GM18520 (cell line): ENCODE measurements at regions not wholly inside any gene's neighbourhood (a gene's known extent, or its start where the extent isn't known, plus 50 kb on each side); places are given as distances from the start of the nearest gene placed in this dataset.

Experiments
- ATAC-seq: cut with Tn5 transposase; IDR thresholded peaks from one replicate; pipeline ENCODE4 v1.9.1; 2021; ENCODE audit not compliant: unreplicated experiment

DNA sequence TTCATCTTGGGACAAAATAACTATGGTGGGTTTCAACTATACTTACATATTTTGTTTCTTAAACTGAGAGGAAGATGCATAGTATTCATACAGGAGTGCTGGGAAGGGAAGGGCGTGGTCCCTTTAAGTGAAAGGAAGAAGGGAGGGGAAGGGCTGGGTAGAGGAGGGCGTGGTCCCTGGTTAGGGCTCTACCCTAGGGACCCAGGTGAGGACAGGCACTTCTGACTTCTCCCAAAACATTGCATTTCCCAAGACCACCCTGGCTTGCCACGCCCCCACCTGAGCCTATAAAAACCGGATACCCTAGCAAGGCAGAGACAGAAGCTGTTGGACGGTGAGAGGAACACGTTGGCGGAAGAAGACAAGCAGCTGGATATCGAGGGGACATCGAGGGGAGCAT lies 157.6 kb upstream of the PLXNA4 start:
- no peak for ATAC-seq

DNA sequence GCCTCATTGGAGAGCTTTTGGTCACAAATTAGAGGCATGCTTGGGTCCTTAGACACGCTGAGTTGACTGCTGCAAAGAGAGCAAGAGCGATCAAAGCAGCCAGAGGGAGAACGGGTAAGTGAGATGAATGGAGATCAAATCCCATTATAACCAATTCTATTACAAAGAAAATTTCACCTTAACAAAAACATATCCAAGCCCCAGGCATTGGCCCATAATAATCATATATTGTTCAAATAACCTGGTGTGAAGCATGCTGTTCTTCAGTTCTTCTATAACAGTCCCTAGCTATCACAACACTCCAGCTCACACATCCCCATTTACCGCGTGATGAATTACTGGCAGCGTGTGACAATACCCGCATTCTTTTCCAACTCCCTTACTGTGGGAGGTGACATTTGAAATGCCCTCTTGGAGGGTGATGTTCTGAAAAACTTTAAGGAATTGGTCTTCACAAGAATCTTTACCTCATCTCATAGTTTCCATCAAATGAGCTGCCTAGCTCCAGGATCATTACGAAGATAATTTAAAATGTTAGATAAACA lies 156.1 kb upstream of the PLXNA4 start:
- ATAC-seq: no peak

DNA sequence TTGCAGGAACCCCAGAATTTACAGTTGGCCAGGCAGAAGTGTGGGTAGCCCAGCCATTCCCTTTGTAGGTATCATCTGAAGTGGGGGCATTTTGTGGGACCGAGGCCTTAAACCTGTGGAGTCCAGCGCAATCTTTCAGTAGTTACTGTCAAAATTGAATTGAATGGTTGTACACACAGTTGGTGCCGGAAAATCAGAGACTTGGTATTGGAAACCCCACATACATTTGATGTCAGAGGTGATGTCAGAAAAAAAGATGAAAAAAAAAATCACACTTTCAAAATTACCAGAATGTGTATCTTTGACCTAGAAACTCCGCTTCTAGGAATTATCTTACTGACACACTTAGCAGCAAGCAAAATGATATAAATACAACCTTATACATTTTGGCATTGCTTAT lies 153.8 kb upstream of the PLXNA4 start:
- no peak for ATAC-seq

DNA sequence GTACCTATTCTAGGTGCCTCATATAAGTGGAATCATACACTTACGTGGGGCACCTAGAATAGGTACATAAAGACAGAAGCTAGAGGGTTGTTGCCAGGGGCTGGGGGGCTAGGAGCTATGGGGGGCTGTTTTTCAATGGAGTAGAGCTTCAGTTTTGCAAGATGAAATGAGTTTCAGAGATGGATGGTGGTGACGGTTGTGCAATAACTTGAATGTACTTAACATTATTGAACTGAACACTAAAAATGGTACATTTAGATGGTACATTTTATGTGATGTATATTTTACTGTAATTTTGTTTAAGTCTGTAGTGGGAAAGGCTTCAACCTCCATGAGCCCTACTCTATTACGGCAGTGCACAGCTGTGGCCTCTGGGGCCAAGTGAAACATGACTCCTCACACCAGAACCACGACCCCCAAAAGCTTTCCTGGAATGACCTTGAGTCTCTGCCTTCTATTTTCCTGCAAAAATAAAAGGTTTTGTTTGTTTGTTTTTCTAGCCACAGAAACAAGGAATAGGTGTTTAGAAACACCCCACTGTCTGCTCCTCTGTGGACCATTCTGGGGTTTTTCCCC lies 147.3 kb upstream of the PLXNA4 start:
- ATAC-seq: no peak

DNA sequence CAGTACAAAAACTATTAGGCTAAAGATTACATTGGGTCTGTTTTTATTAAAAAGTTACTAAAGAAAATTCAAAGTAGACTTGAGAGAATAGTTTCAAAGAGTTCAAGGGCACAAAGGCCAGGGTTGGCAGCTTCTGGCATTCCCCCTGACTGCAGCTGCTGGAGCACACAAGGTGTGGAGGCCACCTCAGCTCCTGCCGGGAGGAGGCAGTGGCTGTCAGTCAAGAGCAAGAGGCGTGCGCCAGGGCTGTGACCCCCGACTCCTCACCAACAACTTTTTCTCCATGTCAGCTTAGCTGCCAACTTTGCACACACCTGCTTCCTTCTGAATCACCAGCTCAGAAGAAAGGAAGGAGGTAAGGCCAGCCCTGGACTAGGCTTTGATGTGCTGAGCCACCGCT lies 144.6 kb upstream of the PLXNA4 start:
- ATAC-seq: no peak

DNA sequence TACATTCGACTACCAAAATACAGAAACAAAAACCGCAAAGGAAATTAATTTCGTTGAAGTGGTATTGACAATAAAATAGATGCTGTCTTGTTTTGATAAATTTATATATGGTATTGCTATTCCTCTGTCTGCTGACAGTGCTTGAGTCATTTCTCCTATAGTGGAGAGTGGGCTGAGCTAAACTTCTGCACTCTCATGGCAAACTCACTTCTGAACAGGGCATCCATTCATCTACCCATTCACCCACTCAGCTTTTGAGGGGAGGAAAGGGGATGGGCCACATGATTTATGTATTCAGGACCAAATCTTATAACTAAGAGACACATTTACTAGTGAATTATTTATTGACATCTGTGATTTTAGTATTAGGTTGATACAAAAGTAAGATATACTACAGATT lies 137.6 kb upstream of the PLXNA4 start:
- no peak for ATAC-seq

DNA sequence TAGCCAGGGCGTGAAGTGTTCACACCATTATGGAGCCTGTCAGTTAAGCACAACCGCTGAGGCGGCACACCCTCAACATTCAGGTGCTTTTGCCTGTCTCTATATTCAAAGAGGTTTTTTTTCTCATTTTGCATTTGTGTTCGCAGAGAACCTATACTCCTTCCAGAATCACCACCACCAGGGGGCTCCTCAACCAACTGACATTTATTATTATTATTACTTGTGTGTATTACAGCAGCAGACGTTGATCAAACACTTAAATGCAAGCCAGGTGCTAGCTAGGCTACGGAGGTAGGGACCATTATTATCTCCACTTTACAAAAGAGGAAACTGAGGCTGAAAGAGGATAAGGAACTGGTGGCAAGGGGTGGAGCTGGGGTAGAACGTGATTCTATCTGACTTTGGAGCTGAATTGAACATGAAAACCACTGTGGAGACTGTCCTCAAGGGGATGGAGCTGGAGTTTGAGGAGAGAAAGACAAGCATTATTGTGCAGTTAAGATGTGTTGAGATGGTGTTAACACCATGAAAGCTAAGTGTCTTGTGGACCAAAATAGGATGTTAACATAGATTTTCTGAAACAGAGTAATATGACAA lies 133.8 kb upstream of the PLXNA4 start:
- no peak for ATAC-seq

DNA sequence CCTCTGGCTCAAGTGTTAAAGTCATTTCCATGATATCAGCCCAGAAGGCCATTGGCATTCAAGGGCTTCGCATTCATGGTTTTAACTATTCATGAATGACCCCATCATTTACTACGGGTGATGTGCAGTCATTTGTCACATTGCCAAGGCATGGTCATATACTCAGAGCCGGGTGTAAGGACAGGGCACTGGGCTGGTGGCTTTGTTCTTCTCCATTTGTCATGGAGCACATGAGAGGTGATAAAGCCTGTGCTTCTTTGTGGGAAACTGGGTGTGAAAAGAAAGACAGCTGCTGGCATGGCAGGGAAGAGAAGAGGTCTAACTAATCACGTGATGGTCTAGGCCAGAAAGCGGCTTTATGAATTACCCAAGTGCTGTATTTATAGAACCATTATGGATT lies 132.2 kb upstream of the PLXNA4 start:
- no peak for ATAC-seq

DNA sequence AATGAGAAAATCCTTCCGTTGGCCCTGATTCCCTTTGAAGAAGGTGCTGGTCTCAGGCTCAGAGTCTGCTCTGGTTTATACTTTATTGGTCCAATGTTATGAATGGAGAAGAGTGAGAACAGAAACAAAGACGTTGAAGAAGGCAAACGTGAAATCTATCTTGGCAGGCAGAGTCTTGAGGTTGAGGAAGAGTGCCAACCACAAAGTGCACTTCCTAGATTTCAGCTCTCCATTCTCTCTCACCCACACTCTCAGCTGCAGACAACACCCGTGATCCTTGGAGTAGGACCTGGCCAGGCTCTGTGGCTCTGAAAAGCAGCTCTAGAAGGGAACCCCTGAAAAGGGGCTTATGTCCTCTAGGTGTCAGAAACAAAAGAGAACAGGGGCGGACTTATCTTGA lies 128.9 kb upstream of the PLXNA4 start:
- no peak for ATAC-seq

DNA sequence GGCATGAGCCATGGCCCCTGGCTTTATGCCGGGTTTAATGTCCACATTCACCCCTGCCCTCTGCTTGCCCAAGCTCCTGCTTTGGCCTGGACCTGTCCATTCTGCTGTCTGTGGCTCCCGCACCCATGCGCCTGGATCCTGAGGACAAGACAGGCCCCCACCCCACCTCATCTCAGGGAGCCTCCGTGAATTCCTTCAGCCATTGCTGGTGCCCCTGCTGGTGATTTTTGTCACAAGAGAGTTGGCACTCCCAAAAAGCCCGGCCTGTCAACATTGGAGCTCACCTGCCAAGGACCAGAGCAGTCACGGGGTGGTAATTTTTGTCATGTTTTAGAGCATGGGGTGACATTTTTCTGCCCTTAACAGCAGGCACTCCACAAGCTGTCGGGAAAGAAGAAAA lies 127.5 kb upstream of the PLXNA4 start:
- no peak for ATAC-seq

DNA sequence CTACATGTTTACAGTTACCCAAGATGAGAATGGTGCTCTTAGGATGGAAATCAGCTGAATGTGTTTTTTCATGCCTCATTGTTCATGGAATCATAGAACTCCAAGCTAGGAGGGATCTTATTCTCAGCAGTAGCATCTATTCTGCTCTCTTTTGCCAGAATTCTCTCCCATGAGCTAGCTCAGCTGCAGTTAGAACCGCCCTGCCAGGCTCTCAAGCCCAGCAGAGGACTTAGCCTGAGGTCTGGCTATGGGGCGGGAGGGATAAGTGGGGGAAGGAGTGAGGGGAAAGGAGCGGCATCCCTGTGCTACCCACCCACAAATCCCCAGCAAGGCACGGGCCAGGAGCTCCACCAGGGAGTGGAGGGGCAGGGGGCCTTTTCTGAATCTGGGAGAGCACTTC lies 120.7 kb upstream of the PLXNA4 start:
- no peak for ATAC-seq

DNA sequence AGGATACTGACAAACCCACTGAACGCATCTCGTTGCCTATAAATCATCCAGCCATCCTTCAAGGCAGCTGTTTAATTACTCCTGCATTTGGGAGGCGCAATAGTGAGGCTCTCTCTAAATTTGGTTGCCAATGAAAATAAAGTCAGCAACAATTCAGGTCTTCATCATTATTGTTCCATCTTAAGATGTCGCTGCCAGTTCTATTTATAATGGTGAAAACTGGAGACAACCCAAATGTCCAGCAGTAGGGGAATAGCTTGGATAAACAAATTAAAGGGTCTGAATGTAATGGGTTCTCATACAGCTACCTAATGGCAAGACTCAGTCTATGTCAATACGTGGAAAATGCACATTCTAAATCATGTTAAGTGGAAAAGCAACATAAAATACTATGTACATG lies 120.1 kb upstream of the PLXNA4 start:
- no peak for ATAC-seq

DNA sequence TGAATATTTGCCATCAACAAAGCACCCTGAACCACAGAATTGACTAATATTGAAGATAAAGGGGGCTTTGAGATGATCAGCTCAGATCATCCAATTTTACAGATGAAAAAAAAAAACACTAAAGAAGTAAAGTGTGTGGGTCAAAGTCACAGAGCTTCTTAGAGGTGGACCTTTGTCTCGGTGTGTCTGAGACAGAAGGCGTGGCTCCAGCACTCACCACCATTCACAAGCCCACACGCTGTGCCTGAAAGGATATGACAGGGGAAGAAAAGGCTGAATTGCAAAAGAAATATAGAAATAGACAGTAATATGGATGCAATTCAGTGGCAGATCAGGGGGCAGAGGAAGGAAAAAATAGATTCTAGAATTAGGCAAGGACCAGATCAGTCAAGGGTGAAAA lies 114.9 kb upstream of the PLXNA4 start:
- no peak for ATAC-seq

DNA sequence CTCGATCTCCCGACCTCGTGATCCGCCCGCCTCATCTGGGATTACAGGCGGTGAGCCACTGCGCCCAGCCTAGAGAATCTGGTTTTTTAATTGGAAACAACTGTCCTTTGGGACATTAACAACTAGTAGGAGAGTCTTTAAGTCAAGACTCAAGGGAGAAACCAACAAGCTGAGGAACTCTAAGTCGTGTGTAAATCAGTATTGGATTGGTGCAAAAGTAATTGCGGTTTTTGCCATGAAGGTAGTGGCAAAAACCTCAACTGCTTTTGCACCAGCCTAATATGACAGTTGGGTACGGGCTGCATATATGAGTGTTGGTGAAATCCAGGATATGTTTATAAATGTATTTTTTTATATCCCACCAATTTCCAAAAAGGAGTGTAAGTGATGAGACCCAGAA lies 113.9 kb upstream of the PLXNA4 start:
- no peak for ATAC-seq

DNA sequence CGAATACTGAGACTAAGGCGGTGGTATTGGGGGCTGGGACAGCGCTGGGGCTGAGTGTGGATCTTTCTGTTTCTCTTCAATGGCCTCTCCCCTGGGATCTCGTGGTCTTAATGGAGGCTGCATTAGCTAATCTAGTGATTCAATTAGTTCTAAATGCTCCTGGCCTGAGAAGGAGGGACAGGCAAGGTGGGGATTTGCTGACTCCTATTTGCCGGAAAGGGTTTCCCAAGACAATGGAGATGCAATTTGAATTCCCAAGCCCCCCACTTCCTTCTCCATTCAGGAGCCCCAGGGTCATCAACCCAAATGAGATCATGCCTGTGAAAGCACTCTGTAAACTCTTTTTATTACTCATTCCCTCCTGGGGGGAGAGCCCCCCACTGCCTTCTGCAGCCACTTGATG lies 111.7 kb upstream of the PLXNA4 start:
- no peak for ATAC-seq

DNA sequence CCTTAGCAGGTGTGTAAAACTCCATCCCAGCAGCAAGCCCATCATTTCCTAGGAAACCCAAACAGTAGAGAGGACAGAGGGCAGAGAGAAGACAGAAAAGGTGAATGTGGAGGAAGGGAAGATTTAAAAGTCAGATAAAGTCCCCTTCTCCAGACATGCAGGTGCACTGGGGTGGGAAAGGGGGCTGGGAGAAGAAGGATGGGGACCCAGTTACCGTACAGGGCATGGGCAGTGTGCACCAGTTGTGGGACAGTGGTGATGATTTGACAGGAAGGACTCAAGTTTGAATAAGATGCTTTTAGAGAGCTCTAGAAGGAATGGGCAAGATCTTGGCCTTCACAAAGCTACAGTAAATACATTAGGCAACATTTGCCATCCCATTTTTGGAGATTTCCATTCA lies 110.7 kb upstream of the PLXNA4 start:
- ATAC-seq: no peak

DNA sequence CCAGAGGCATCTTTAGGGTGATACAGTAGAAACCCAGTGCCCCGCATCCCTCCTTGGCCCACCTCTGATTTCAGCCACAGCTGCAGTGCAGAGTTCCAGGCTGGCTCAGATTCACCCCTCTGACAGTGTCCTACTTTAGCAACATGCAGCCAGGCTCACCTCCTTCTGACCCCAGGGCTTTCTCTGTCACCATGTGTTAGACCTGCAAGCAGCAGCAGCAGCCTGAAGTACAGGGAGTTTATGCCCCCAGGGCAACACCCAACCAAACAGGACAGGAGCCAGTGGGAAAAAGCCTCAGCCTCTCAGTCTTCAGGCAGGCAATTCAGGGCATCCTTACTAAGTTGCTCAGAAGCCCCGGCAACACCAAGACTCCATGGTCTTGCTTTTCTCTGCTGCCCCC lies 109.0 kb upstream of the PLXNA4 start:
- ATAC-seq: no peak

DNA sequence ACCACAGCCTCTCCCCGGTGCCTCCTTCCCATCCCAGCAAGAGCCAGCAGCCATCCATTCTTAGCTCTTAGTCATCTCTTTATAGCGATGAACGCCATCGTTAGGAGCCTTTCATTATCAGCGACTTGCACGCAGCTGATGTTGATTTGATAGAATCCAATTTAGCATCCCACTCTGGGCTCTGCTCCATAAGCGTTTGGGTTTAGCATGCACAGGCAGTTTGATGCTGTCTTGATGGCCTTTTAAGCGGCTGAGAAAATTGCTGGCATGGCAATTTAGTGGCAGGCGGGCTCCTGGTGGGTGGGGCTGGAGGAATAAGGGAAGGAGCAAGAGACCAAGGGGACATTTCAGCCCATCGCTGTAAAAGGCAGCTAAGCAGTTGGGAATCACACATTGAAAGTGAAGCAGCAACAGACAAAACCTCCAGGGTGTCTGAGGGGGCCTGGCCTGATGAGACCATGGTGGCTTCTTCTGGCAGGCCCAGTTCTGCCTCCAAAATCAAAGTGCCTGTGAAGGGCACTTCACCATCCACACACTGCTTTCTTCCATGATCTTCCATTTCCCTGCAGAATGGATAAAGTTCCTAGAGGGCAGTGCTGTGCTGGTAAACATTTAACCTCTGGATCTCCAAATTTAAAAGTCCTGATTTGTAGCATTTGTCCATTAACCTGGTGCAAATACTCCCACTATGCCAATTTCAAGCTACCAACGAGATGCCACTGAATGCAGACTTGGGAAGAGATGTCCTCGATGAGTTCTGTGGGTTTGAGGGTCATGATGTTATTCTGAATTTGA lies 107.8 kb upstream of the PLXNA4 start:
- ATAC-seq: no peak

DNA sequence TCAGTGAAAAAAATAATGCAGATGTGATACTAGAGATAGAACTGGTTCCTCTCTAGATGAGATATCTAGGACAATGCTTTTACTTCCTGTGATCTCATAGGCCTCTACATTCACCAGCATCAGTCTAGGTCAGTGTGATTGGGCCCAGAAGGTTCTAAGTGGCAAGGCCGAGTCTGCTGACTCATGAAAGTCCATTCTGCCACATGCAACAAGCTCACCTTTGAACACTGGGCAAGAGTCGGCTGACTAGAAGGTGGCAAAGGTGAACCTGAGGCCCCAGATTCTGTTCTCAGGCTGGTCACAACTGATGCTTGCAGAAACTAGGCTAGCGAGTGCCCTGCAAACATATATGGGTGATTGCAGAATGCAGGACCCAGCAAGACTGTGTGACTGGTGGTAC lies 105.7 kb upstream of the PLXNA4 start:
- no peak for ATAC-seq

DNA sequence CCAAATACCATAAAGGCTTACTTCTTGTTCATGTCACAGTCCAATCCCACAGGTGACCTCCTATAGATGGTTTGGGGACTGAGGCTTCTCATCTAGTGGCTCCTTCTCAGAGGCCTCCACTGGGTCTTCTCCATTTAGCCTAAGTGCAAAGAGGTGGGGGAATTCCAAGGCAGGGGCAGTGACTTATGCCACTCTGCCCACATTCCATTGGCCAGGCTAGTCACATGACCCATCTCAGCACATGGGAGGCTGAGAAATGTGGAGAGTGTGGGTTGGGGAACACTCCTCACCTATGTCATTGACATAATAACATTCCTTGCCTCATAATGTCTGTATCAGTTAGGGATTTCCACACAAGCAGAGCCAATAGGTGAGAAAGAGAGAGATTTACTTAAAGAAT lies 104.3 kb upstream of the PLXNA4 start:
- ATAC-seq: no peak

DNA sequence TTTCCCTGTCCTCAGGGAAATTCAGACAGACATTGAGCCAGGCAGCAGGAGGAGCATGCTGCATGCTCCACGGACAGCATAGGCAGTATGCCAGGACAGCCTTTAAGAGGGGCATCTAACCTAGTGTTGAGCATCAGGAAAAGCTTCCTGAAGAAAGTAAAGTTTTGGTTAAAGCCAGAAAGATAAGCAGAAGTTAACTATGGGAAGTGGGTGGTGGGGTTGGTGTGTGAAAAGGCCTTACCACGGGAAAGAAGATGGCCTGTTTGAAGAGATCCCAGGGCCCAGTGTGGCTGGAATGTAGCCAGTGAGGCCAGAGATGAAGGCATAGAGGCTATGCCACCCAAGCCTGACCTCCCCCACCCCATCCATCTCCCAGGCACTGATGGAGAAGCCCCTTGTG lies 102.4 kb upstream of the PLXNA4 start:
- ATAC-seq: no peak

DNA sequence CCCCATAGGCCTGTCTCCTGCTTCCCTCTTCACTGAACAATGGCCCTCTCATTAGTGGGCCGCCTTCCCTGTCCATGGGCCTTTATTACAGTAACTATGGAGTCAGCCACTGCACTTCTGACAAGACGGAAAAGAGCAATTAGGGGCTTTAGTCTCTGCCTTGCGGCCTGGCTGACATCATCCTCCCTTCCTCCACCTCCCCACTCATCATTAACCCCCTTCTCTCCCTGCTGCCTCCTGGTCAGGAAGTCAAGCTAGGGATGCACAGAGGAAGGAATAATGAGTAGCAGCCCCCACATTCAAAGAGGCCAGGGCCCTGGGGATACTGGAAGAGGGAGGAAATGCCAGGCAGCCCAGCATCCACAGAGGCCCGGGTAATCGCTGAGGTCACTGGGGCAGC lies 101.6 kb upstream of the PLXNA4 start:
- ATAC-seq: no peak
